Thyroid gland (tissue), 4 donors: ENCODE measurements at regions not wholly inside any gene's neighbourhood (a gene's known extent, or its start where the extent isn't known, plus 50 kb on each side); places are given as distances from the start of the nearest gene placed in this dataset.
"Not testable (repeated sequence)": the region's sequence is repeated elsewhere in the genome, so short reads cannot be mapped to it uniquely, and the experiment has no call there.

Source experiments
- DNase-seq, 2 donors: peaks; one replicate each; pipeline ENCODE4 v3.0.0-alpha.2; 2019
- H3K27ac ChIP-seq, 3 donors: fragments of 200-600 bp; sonication (generic); 1 replicate in 2 of 3; 2 replicates in 1 of 3; pipeline ENCODE4 v1.5.1; 2016 to 2019; ENCODE audit warnings: mild to moderate bottlenecking in 1 of 3, moderate library complexity in 1 of 3
- H3K27me3 ChIP-seq: fragments of 200-600 bp; sonication (generic); one replicate; pipeline ENCODE4 v1.5.1; 2019
- H3K36me3 ChIP-seq, 2 donors: fragments of 200-600 bp; sonication (generic); one replicate each; pipeline ENCODE4 v1.5.1; 2016 to 2019
- H3K4me1 ChIP-seq, 2 donors: fragments of 200-600 bp; sonication (generic); one replicate each; pipeline ENCODE4 v1.5.1; 2017 to 2019
- H3K4me3 ChIP-seq, 3 donors: fragments of 200-600 bp; sonication (generic); replicated peaks in 1 of 3; 1 replicate in 2 of 3; 2 replicates in 1 of 3; pipeline ENCODE4 v1.5.1; 2016; ENCODE audit warnings: mild to moderate bottlenecking in 1 of 3
- H3K9me3 ChIP-seq: fragments of 200-600 bp; sonication (generic); one replicate; pipeline ENCODE4 v1.5.1; 2017
- POLR2A ChIP-seq, 2 donors: fragments of 450-650 bp; IDR thresholded peaks; one replicate each; pipeline ENCODE4 v1.6.1; 2017; ENCODE audit warnings: antibody characterized with exemption in 2 of 2, mild to moderate bottlenecking in 2 of 2, moderate library complexity in 1 of 2
- WGBS, 2 donors: methylation state at CpG; one replicate each; pipeline ENCODE4 v1.1.5; 2017; 5-methylcytosine and 5-hydroxymethylcytosine counted together
- intact Hi-C: fragments of 100-400 bp; cut with DNase I; formaldehyde crosslinking; loops from one replicate; pipeline ENCODE4 v1.15.1; 2023
- TF ChIP-seq, protein P1 (sequence below), 6 experiments: fragments of 200-600 bp in 3 of 6; fragments of 450-650 bp in 3 of 6; sonication (generic) in 3 of 6; IDR thresholded peaks; one replicate each; pipeline ENCODE4 v1.5.1; 2016 to 2019; ENCODE audit warnings: antibody characterized with exemption in 6 of 6, mild to moderate bottlenecking in 2 of 6, inconsistent platforms in 1 of 6, moderate library complexity in 1 of 6

DNA sequence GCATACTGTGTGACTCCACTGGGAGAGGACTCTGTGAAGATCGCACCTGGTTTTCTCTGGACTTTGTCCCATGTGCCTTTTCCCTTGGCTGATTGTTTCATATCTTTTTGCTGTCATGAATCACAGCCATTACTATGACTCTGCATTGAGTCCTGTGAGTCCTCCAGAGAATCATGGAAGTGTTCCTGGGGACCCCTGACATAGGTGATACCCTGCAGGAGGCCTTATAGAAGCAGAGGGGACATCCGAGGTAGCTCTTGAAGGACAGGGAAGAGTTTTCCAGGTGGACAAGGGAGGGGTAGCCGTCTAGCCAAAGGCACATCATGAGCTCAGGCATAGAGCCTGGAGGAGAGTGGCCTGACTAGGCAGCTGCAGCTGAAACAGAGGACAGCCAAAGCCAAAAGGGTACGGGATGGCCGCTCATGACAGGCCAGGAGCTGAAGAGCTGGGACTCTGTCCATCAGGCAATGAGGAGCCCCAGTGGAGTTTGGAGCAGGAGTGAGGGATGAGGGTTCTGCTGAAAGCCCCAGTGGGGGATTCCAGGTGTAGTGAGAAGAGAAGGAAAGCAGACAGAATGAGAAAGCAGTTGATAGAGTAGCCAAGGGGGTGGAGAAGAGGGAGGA, 86.6 kb upstream of the TOX2 start:
- H3K4me3 ChIP-seq, result no peak overlapping the region
- no peak overlapping the region for H3K27ac ChIP-seq
- intact Hi-C loops, result no loop called here
- no peaks in the 10 kb centered on the region for H3K4me1 ChIP-seq
- no peaks in the 10 kb centered on the region for H3K27me3 ChIP-seq
- TF ChIP-seq, protein P1, sequence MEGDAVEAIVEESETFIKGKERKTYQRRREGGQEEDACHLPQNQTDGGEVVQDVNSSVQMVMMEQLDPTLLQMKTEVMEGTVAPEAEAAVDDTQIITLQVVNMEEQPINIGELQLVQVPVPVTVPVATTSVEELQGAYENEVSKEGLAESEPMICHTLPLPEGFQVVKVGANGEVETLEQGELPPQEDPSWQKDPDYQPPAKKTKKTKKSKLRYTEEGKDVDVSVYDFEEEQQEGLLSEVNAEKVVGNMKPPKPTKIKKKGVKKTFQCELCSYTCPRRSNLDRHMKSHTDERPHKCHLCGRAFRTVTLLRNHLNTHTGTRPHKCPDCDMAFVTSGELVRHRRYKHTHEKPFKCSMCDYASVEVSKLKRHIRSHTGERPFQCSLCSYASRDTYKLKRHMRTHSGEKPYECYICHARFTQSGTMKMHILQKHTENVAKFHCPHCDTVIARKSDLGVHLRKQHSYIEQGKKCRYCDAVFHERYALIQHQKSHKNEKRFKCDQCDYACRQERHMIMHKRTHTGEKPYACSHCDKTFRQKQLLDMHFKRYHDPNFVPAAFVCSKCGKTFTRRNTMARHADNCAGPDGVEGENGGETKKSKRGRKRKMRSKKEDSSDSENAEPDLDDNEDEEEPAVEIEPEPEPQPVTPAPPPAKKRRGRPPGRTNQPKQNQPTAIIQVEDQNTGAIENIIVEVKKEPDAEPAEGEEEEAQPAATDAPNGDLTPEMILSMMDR (IDR thresholded peaks at IDR 0.05), result no peak
- TF ChIP-seq POLR2A (IDR thresholded peaks at IDR 0.05), result no peak
- no peaks in the 10 kb centered on the region for H3K36me3 ChIP-seq
- DNase-seq, result no peak
- no peaks in the 10 kb centered on the region for H3K9me3 ChIP-seq
- 83 to 86% methylated on average over 5 of the region's 5 CpGs for WGBS, 2 donors

DNA sequence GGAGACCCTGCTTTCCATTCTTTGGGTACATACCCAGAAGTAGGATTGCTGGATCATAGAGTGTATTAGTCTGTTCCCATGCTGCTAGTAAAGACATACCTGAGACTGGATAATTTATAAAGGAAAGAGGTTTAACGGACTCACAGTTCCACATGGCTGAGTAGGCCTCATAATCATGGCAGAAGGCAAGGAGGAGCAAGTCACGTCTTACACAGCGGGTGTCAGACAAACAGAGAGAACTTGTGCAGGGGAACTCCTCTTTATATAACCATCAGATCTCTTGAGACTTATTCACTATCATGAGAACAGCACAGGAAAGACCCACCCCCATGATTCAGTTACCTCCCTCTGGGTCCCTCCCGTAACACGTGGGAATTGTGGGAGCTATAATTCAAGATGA, 87.7 kb upstream of the TOX2 start:
- H3K36me3 ChIP-seq, H3K4me3 ChIP-seq, H3K27me3 ChIP-seq, H3K9me3 ChIP-seq, DNase-seq, H3K27ac ChIP-seq, intact Hi-C loops, H3K4me1 ChIP-seq: not testable (repeated sequence)
- 67 to 69% methylated on average over 5 of the region's 5 CpGs for WGBS, 2 donors

DNA sequence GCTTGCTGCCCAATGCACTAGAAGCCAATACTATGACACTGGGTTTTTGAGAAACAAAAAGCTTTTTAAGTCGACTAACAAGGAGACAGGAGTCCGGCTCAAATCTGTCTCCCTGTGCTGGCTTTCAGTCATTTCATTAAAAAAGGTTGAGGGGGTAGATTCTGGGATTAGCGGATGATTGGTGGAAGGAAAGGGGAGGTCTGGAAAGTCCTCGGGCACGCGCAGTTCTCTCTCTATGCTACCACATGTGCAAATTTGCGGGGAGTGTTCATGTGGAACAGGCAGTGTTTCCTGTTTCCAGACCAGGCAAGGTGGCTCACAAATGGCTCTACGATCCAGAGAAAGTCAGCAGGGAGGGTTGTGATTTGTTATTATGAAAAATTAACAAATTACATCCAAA, 89.1 kb upstream of the TOX2 start:
- intact Hi-C loops, result no loop called here
- no peaks in the 10 kb centered on the region for H3K4me1 ChIP-seq
- H3K36me3 ChIP-seq, result no peaks in the 10 kb centered on the region
- DNase-seq, result no peak
- TF ChIP-seq, protein P1 (IDR thresholded peaks at IDR 0.05), result no peak
- TF ChIP-seq POLR2A (IDR thresholded peaks at IDR 0.05), result no peak
- no peak overlapping the region for H3K27ac ChIP-seq
- WGBS, 2 donors, result 63 to 73% methylated on average over 8 of the region's 8 CpGs
- no peaks in the 10 kb centered on the region for H3K27me3 ChIP-seq
- H3K9me3 ChIP-seq, result no peaks in the 10 kb centered on the region
- H3K4me3 ChIP-seq, result no peak overlapping the region

DNA sequence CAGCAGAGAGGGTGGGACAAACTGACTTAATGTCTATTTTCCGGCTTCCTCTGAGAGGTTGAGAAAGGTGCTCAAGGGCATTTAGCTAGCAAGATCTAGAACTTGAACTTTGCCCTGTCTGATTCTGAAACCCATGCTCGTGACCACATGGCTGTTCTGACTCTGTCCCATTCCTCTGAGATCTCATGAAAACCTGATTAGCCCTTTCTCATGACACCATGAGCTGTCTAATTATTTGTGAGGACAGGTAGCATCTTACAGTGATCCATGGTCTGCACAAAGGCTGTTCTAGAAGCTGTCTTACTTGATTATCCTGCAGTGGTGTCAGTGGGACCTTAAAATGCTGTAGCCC, 89.6 kb upstream of the TOX2 start:
- H3K4me1 ChIP-seq, result no peaks in the 10 kb centered on the region
- H3K9me3 ChIP-seq, result no peaks in the 10 kb centered on the region
- no peak for TF ChIP-seq POLR2A (IDR thresholded peaks at IDR 0.05)
- TF ChIP-seq, protein P1 (IDR thresholded peaks at IDR 0.05), result no peak
- intact Hi-C loops, result no loop called here
- 43 to 51% methylated on average over 2 of the region's 2 CpGs for WGBS, 2 donors
- H3K4me3 ChIP-seq, result no peak overlapping the region
- H3K36me3 ChIP-seq, result no peaks in the 10 kb centered on the region
- no peaks in the 10 kb centered on the region for H3K27me3 ChIP-seq
- no peak overlapping the region for H3K27ac ChIP-seq
- DNase-seq, result no peak

DNA sequence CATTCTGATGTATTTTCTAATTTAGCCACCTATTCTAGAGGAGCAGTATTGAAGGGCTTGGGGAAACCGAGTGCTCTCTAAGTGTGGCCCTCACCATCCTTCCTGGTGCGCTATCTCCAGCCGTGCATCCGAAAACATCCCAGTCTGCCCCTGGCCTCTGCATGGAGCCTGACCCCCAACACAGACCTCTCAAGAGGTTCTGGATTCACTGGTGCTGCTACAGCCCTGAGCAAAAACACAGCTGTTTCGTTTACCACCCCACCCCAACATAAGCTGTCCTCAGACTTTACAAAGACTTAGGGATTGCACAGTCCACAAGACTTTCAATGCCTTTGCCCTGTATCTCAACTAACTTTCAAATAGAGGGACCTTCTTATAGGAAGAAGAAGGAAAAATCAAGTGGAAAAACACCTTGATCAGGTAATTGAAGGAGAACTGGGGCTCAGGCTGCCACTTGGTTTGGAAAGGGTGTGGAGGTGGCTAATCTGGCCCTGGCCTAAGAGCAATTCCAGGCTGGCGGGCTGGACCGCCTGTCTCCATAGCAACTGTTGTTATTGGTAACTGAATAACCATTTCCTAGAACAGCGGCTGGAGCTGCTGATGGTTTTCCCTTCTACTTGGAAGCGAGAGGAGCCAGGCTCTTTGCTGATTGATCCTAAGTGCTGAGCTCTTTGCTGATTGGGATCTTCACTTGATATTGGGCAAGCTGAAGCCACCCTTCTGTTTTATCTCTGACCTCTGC, 90.2 kb upstream of the TOX2 start:
- TF ChIP-seq POLR2A (IDR thresholded peaks at IDR 0.05), result no peak
- TF ChIP-seq, protein P1 (IDR thresholded peaks at IDR 0.05), result no peak
- Histone ChIP-seq H3K27me3 (no peaks in the 10 kb centered on the region), H3K27ac (no peak overlapping the region), H3K36me3 (no peaks in the 10 kb centered on the region), H3K4me1 (no peaks in the 10 kb centered on the region), H3K9me3 (no peaks in the 10 kb centered on the region), H3K4me3 (no peak overlapping the region)
- 50 to 52% methylated on average over 9 of the region's 9 CpGs for WGBS, 2 donors
- no peak for DNase-seq
- intact Hi-C loops, result no loop called here
